Stomach (tissue), 4 donors: ENCODE measurements at regions not wholly inside any gene's neighbourhood (a gene's known extent, or its start where the extent isn't known, plus 50 kb on each side); places are given as distances from the start of the nearest gene placed in this dataset.

Experiments
- EP300 ChIP-seq: sonication (generic); formaldehyde crosslinking; IDR thresholded peaks from one replicate; pipeline ENCODE4 v1.6.1; 2017; ENCODE audit warnings: antibody characterized with exemption
- POLR2A ChIP-seq, 4 donors: fragments of 450-650 bp; IDR thresholded peaks; one replicate each; pipeline ENCODE4 v1.6.1; 2016; ENCODE audit warnings: antibody characterized with exemption in 4 of 4, control low read depth in 2 of 4, mild to moderate bottlenecking in 1 of 4, moderate library complexity in 1 of 4
- POLR2AphosphoS5 ChIP-seq, 3 donors: sonication (generic); formaldehyde crosslinking; IDR thresholded peaks; one replicate each; pipeline ENCODE4 v1.6.1; 2016; ENCODE audit warnings: antibody characterized with exemption in 3 of 3

DNA sequence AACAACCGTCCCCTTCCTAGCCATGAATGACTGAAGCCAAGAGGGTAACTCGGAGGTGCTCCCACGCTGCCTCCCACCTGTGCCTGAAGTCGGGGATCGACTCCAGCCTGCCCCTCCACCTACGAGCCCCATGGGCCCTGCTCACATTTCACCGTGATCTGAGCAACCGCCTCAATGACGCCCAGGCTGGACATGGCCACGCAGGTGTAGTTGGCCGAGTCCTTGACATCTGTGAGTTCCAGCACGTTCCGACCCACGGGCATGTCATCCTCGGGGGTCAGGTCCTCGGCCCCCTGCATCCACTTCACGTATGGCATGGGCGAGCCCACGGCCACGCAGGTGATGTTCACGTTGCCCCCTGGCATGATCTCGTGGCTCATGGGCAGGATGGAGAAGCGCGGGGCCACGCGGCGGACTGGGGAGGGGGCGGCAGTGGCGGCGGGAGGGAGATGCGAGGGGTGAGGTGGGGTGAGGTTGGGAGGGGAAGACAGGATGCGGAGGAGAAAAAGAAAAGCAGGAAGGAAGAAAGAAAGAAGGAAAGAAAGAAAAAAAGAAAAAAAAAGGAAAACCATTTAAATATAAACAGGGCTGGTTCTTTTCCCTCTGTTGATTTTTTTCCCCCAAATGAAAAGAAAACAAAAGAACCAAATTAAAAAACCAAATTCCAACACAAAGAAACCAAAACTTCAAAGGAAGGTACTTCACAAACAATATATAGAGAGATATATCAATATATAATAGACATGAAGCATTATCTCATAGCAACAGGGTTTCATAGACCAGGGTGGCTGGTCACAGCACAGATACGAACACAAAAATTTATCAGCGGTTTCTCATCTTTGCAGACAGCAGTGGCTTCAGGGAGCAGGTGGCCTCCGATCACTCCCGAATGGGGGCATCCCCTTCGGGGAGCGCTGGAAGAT lies 94.7 kb downstream of the PTPRS start:
- no peak for TF ChIP-seq POLR2A (IDR thresholded peaks at IDR 0.05)
- TF ChIP-seq POLR2AphosphoS5 (IDR thresholded peaks at IDR 0.05): no peak
- TF ChIP-seq EP300: no peak
